GM12891 (cell line): ENCODE measurements at regions not wholly inside any gene's neighbourhood (a gene's known extent, or its start where the extent isn't known, plus 50 kb on each side); places are given as distances from the start of the nearest gene placed in this dataset.

Source experiments
- PAX5 ChIP-seq: IDR thresholded peaks from 2 replicates; pipeline ENCODE4 v1.6.1; 2011; ENCODE audit warnings: low read length, moderate library complexity, mild to moderate bottlenecking; ENCODE audit not compliant: insufficient read depth, severe bottlenecking
- POLR2A ChIP-seq: IDR thresholded peaks from 2 replicates; pipeline ENCODE4 v1.6.1; 2011; ENCODE audit warnings: low read depth, low read length, control low read depth
- POLR2AphosphoS5 ChIP-seq: IDR thresholded peaks from 2 replicates; pipeline ENCODE4 v1.6.1; 2011; ENCODE audit warnings: low read depth, low read length, control low read depth
- POU2F2 ChIP-seq: IDR thresholded peaks from 2 replicates; pipeline ENCODE4 v1.6.1; 2011; ENCODE audit warnings: low read depth, mild to moderate bottlenecking, control low read depth, low read length, moderate library complexity
- SPI1 ChIP-seq: IDR thresholded peaks from 2 replicates; pipeline ENCODE4 v1.6.1; 2011; ENCODE audit warnings: low read depth, low read length, control low read depth
- TAF1 ChIP-seq: IDR thresholded peaks from 2 replicates; pipeline ENCODE4 v1.6.1; 2011; ENCODE audit warnings: low read depth, low read length, control low read depth

GRCh38 chr1:65658122-65658521 lies 134.6 kb upstream of the PDE4B start:
- TF ChIP-seq POLR2A (no peak), POLR2AphosphoS5 (no peak), TAF1 (no peak), SPI1 (no peak), POU2F2 (no peak), PAX5 (no peak)
